ENCODE measurements at regions not wholly inside any gene's neighbourhood (a gene's known extent, or its start where the extent isn't known, plus 50 kb on each side); places are given as distances from the start of the nearest gene placed in this dataset.

DNA sequence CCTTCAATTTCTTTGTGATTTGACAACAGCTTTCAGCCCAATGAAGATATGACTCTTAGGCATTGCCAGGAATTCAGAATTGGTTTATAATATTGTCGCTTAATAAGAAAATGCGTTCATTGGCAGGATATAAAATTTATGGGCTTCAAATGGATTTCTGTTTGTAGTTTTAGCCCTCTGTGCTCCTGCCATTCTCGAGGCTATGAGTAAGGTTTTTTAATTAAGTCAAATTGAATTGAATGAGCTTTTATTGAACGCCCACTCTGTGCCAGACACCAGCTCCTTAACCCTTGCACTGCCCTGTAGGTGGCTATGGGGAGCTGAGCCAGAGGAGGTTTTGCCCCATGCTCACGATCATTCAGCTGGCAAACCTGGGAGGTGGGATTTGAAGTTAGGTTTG lies 115.1 kb downstream of the SLC25A47 start:
- H3K4me1 ChIP-seq (ENCODE audit: control insufficient read depth in 5 of 5, insufficient read depth in 5 of 5, low read length in 5 of 5), result peaks cover 2 to 65% (median 27%) of the 10 kb centered on the region in 5 donors
- H3K36me3 ChIP-seq (ENCODE audit: control insufficient read depth in 4 of 4, insufficient read depth in 4 of 4, low read length in 4 of 4), result no peaks in the 10 kb centered on the region
- ATAC-seq (ENCODE audit: insufficient read depth, low FRiP score) (no peak), DNase-seq (no peak)
- TF ChIP-seq, protein P1, sequence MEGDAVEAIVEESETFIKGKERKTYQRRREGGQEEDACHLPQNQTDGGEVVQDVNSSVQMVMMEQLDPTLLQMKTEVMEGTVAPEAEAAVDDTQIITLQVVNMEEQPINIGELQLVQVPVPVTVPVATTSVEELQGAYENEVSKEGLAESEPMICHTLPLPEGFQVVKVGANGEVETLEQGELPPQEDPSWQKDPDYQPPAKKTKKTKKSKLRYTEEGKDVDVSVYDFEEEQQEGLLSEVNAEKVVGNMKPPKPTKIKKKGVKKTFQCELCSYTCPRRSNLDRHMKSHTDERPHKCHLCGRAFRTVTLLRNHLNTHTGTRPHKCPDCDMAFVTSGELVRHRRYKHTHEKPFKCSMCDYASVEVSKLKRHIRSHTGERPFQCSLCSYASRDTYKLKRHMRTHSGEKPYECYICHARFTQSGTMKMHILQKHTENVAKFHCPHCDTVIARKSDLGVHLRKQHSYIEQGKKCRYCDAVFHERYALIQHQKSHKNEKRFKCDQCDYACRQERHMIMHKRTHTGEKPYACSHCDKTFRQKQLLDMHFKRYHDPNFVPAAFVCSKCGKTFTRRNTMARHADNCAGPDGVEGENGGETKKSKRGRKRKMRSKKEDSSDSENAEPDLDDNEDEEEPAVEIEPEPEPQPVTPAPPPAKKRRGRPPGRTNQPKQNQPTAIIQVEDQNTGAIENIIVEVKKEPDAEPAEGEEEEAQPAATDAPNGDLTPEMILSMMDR (IDR thresholded peaks at IDR 0.05; ENCODE audit: control extremely low read depth, extremely low read depth), result no peak
- no peak overlapping the region for H3K27ac ChIP-seq (ENCODE audit: low read depth in 1 of 2, low read length in 1 of 2)
- H3K9me3 ChIP-seq (ENCODE audit: control insufficient read depth in 4 of 4, insufficient read depth in 3 of 4, low read length in 3 of 4), result no peaks in the 10 kb centered on the region
- no peaks in the 10 kb centered on the region for H3K27me3 ChIP-seq (ENCODE audit: control insufficient read depth in 3 of 3, insufficient read depth in 3 of 3, low read length in 2 of 3)
- 88 to 92% methylated on average over 5 of the region's 5 CpGs for WGBS, 2 donors
- no peak overlapping the region for H3K4me3 ChIP-seq
- no peak overlapping the region for H3K9ac ChIP-seq (ENCODE audit: insufficient read depth in 1 of 2, low read length in 2 of 2)

DNA sequence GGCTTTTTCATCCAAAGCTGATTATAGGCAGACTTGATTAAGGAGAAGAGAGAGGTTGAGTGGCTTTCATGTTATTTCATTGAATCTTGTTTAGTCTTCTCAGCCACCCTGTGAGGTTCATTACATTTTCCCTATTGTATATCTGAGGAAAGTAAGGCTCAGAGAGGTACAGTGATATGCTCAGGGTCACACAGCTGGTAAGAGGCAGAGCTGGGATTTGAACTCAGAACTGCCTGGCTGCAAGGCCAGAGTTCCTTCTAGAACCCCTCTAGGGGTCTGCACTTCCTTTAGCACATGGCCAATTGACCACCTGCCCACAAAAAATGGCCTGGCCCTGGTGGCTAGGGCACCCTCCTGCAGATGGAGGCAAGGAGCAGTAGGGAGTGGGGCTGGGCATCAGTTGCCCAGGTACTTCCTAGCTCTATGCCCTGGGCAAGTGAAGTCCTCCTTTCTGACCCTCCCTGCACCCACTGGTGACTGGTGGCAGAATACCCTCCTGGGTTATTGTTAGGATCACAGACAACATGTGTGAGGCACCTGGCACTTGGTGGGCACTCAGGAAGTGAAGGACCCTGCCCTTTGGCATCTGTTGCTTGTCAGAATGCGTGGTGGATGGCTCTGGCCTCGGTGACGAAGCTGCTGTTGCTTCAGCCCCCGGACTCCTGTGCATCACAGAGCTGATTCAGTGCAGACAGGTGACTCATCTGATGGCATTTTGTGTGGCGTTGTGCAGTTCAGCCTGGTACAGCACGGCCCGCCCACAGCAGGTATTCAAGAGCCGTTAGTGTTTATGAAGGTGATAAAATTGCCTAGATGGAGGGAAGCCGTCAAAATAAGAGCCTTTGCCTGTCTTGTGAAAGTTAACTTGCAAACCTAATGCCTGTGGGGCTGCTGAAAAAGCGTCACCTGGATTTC lies 115.8 kb downstream of the SLC25A47 start:
- Histone ChIP-seq H3K4me3 (no peak overlapping the region), H3K27me3 (ENCODE audit: control insufficient read depth in 3 of 3, insufficient read depth in 3 of 3, low read length in 2 of 3) (no peaks in the 10 kb centered on the region), H3K9ac (ENCODE audit: insufficient read depth in 1 of 2, low read length in 2 of 2) (peak overlapping the region in 1 of 2 donors; percentile 16), H3K9me3 (ENCODE audit: control insufficient read depth in 4 of 4, insufficient read depth in 3 of 4, low read length in 3 of 4) (no peaks in the 10 kb centered on the region), H3K27ac (ENCODE audit: low read depth in 1 of 2, low read length in 1 of 2) (peak overlapping the region in 1 of 2 donors; percentile 9), H3K36me3 (ENCODE audit: control insufficient read depth in 4 of 4, insufficient read depth in 4 of 4, low read length in 4 of 4) (no peaks in the 10 kb centered on the region), H3K4me1 (ENCODE audit: control insufficient read depth in 5 of 5, insufficient read depth in 5 of 5, low read length in 5 of 5) (peaks cover 2 to 65% (median 27%) of the 10 kb centered on the region in 5 donors)
- ATAC-seq (ENCODE audit: insufficient read depth, low FRiP score) (peak; percentile 69), DNase-seq (no peak)
- TF ChIP-seq, protein P1 (IDR thresholded peaks at IDR 0.05; ENCODE audit: control extremely low read depth, extremely low read depth), result no peak
- WGBS, 2 donors, result 60 to 77% methylated on average over 10 of the region's 10 CpGs

DNA sequence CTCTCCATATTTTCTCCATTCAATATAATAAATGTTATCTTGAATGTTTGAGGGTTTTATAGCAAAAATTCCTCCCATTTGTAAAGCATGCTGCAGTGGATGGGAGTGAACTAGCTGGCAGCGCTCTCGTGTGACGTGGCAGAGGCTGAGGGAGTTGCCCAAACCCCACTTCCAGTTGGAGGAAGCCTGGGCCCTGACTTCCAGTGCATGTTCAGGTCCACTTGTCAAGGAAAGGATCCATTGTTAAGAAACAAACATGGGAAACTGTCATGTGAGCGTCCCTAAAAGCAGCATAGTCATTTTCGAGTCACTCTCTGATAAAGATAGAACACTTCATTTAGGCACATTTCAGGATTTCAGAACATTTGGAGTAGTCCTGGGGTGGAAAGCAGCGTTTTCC lies 116.6 kb downstream of the SLC25A47 start:
- ATAC-seq (ENCODE audit: insufficient read depth, low FRiP score), result no peak
- no peak overlapping the region for H3K9ac ChIP-seq (ENCODE audit: insufficient read depth in 1 of 2, low read length in 2 of 2)
- 39 to 61% methylated on average over 6 of the region's 6 CpGs for WGBS, 2 donors
- H3K4me1 ChIP-seq (ENCODE audit: control insufficient read depth in 5 of 5, insufficient read depth in 5 of 5, low read length in 5 of 5), result peaks cover 2 to 65% (median 27%) of the 10 kb centered on the region in 5 donors
- H3K36me3 ChIP-seq (ENCODE audit: control insufficient read depth in 4 of 4, insufficient read depth in 4 of 4, low read length in 4 of 4), result no peaks in the 10 kb centered on the region
- no peaks in the 10 kb centered on the region for H3K9me3 ChIP-seq (ENCODE audit: control insufficient read depth in 4 of 4, insufficient read depth in 3 of 4, low read length in 3 of 4)
- peak overlapping the region in 1 of 2 donors; percentile 54 for H3K27ac ChIP-seq (ENCODE audit: low read depth in 1 of 2, low read length in 1 of 2)
- H3K27me3 ChIP-seq (ENCODE audit: control insufficient read depth in 3 of 3, insufficient read depth in 3 of 3, low read length in 2 of 3), result no peaks in the 10 kb centered on the region
- no peak overlapping the region for H3K4me3 ChIP-seq
- DNase-seq, result peak in 1 of 3 donors; percentile 16
- TF ChIP-seq, protein P1 (IDR thresholded peaks at IDR 0.05; ENCODE audit: control extremely low read depth, extremely low read depth), result no peak

All from lung (tissue), 11 donors.